ENCODE measurements at regions not wholly inside any gene's neighbourhood (a gene's known extent, or its start where the extent isn't known, plus 50 kb on each side); places are given as distances from the start of the nearest gene placed in this dataset.

DNA sequence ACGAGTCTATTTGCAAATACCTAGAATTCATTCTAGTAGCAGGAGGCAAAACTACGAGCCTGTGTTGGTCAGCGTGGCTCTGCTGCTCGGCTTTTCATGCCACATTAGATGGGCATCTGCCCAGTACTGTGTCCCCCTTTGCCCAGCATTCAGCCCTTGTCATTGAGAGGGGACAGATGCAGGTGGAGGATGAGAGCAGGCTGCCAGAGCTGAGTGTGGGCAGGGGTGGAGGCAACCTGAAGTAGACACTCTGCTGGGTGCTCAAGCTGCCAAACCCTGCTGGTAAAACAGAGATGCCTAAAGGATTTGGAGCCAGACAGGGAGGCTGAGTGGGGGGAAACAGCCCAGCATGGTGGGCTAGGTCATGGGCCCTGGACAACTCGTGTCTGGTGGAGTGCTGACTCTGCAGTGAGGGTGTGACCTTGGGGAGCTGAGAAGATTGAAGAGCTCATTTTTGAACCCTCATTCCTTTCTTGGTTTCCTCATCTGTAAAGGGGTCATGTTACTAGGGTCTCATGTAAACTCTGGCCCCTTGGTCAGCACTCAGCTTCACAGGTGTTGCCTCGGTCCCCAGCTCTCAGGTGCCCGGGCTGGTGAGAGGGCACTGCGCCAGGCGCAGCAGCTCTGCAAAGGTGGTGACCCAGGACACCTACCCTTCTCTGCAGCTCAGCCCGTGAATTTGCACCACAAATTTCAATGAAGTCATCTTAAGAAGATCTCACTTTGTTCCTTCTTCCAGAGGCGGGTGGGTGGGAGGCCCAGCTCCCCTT is 64.2 kb upstream of the BHLHE23 start:
- no peaks in the 10 kb centered on the region for H3K4me1 ChIP-seq
- peaks cover 5% of the 10 kb centered on the region for H3K27me3 ChIP-seq
- H3K27ac ChIP-seq, result no peak overlapping the region
- TF ChIP-seq, protein P1, sequence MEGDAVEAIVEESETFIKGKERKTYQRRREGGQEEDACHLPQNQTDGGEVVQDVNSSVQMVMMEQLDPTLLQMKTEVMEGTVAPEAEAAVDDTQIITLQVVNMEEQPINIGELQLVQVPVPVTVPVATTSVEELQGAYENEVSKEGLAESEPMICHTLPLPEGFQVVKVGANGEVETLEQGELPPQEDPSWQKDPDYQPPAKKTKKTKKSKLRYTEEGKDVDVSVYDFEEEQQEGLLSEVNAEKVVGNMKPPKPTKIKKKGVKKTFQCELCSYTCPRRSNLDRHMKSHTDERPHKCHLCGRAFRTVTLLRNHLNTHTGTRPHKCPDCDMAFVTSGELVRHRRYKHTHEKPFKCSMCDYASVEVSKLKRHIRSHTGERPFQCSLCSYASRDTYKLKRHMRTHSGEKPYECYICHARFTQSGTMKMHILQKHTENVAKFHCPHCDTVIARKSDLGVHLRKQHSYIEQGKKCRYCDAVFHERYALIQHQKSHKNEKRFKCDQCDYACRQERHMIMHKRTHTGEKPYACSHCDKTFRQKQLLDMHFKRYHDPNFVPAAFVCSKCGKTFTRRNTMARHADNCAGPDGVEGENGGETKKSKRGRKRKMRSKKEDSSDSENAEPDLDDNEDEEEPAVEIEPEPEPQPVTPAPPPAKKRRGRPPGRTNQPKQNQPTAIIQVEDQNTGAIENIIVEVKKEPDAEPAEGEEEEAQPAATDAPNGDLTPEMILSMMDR (IDR thresholded peaks at IDR 0.05), result no peak
- no peaks in the 10 kb centered on the region for H3K36me3 ChIP-seq
- H3K4me3 ChIP-seq, result no peak overlapping the region
- no peak for DNase-seq (ENCODE audit: low spot score in 2 of 2)
- H3K9me3 ChIP-seq, result no peaks in the 10 kb centered on the region
- intact Hi-C loops (cut with DNase I), result no loop called here

DNA sequence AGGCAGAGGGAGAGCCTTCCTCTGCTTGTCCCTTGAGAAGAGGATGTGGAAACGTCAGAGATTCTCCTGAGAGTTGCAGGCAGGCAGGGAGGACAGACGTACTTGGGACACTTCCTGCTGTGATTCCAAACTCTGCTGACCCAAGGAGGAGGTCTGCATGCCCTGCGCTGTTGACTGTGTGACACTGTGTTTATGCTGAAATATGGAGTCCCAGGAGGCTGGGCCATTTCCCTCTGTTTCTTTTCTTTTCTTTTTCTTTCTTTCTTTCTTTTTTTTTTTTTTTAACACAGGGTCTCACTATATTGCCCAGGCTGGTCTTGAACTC is 63.5 kb upstream of the BHLHE23 start:
- TF ChIP-seq, protein P1 (IDR thresholded peaks at IDR 0.05), result no peak
- no peaks in the 10 kb centered on the region for H3K36me3 ChIP-seq
- H3K27ac ChIP-seq, result no peak overlapping the region
- no peak overlapping the region for H3K4me3 ChIP-seq
- H3K27me3 ChIP-seq, result peaks cover 5% of the 10 kb centered on the region
- intact Hi-C loops (cut with DNase I), result no loop called here
- no peaks in the 10 kb centered on the region for H3K9me3 ChIP-seq
- no peaks in the 10 kb centered on the region for H3K4me1 ChIP-seq
- no peak for DNase-seq (ENCODE audit: low spot score in 2 of 2)

DNA sequence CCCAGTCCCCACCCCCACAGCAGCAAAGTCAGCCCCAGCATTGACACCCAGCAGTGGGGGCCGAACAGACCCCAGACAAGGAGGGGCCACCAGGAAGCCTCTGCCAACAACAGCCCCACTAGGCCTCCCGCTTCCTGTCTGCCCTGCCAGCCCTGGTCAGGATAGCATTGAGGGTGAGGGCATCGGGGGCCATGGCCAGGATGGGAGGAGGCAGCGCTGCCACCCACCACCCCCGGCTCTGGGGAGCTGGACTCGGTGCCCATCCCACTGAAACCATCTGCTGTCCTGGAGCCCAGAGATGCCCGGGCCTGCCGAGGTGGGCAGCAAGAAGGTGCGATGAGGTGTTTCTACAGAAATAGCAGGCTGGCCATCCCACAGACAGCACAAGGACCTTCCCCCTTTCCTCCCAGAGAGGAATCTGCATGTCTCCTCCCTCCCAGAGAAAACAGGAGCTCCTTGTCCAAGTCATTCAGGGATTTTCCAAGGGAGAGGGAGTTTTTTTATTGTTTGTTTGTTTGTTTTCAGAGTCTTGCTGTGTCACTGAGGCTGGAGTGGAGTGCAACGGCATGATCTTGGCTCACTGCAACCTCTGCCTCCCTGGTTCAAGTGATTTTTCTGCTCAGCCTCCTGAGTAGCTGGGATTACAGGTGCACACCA is 62.1 kb upstream of the BHLHE23 start:
- intact Hi-C loops (cut with DNase I), result no loop called here
- Histone ChIP-seq H3K36me3 (no peaks in the 10 kb centered on the region), H3K9me3 (no peaks in the 10 kb centered on the region), H3K27ac (no peak overlapping the region), H3K27me3 (peaks cover 5% of the 10 kb centered on the region), H3K4me1 (no peaks in the 10 kb centered on the region), H3K4me3 (no peak overlapping the region)
- peak in 1 of 2 donors; percentile 8 for DNase-seq (ENCODE audit: low spot score in 2 of 2)
- TF ChIP-seq, protein P1 (IDR thresholded peaks at IDR 0.05), result no peak

DNA sequence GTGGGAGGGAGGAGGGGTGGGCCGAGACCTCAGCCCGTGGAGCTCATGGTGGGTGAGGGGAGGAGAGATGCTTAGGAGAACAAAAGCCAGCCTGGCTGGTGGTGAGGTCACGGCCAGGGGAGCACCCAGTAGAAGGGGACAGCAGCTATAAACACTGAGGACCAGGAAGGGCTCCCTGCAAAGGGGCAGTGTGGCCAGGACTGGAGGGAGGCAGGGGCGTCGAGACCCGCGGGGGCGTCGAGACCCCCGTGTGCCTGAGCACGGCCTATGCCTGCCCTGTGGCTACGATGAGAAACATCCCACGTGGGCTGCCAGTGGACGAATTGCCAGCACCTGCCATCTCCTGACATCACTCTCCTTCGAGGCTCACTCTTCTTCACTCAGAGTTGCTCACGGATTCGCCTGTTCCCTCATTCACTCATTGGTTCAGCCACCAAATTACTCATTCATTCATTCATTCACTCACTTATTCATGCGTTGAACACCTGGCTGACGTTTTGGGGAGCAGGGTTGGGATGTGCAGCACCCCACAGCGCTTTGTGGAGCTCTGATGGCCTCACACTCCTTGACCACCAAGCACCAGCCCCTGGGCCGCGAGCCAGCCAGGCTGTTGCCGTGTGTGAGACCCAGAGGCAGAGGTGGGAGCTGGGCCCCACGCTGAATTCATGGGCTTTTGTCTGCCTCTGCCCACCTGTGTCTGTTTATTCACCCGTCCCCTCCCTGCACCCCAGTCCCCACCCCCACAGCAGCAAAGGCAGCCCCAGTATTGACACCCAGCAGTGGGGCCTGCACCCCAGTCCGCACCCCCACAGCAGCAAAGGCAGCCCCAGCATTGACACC is 61.2 kb upstream of the BHLHE23 start:
- intact Hi-C loops (cut with DNase I), result no loop called here
- Histone ChIP-seq H3K4me1 (no peaks in the 10 kb centered on the region), H3K36me3 (no peaks in the 10 kb centered on the region), H3K27ac (no peak overlapping the region), H3K27me3 (peaks cover 5% of the 10 kb centered on the region), H3K9me3 (no peaks in the 10 kb centered on the region), H3K4me3 (no peak overlapping the region)
- TF ChIP-seq, protein P1 (IDR thresholded peaks at IDR 0.05), result no peak
- no peak for DNase-seq (ENCODE audit: low spot score in 2 of 2)

DNA sequence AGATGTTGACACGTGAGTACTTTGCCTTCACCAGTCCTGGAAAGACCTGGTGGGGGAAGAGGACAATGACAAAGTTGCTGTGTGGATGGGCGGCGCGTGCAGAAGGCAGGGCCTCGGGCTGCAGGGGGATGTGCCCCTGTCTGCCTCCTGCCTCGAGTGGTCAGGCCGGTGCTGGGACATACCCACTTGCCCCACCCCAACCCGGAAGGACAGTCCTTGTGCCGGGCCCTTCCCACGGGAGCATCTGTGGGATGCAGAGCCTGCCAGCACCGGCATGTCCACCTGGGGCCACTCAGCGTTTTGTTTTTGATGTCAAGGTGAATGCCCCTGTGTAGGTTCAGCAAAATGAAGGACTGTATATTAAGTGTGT is 60.5 kb upstream of the BHLHE23 start:
- H3K36me3 ChIP-seq, result no peaks in the 10 kb centered on the region
- intact Hi-C loops (cut with DNase I), result no loop called here
- TF ChIP-seq, protein P1 (IDR thresholded peaks at IDR 0.05), result no peak
- no peak overlapping the region for H3K4me3 ChIP-seq
- no peak overlapping the region for H3K27ac ChIP-seq
- no peaks in the 10 kb centered on the region for H3K4me1 ChIP-seq
- peaks cover 4% of the 10 kb centered on the region for H3K27me3 ChIP-seq
- no peak for DNase-seq (ENCODE audit: low spot score in 2 of 2)
- no peaks in the 10 kb centered on the region for H3K9me3 ChIP-seq
